ENCODE measurements at regions not wholly inside any gene's neighbourhood (a gene's known extent, or its start where the extent isn't known, plus 50 kb on each side); places are given as distances from the start of the nearest gene placed in this dataset.

DNA sequence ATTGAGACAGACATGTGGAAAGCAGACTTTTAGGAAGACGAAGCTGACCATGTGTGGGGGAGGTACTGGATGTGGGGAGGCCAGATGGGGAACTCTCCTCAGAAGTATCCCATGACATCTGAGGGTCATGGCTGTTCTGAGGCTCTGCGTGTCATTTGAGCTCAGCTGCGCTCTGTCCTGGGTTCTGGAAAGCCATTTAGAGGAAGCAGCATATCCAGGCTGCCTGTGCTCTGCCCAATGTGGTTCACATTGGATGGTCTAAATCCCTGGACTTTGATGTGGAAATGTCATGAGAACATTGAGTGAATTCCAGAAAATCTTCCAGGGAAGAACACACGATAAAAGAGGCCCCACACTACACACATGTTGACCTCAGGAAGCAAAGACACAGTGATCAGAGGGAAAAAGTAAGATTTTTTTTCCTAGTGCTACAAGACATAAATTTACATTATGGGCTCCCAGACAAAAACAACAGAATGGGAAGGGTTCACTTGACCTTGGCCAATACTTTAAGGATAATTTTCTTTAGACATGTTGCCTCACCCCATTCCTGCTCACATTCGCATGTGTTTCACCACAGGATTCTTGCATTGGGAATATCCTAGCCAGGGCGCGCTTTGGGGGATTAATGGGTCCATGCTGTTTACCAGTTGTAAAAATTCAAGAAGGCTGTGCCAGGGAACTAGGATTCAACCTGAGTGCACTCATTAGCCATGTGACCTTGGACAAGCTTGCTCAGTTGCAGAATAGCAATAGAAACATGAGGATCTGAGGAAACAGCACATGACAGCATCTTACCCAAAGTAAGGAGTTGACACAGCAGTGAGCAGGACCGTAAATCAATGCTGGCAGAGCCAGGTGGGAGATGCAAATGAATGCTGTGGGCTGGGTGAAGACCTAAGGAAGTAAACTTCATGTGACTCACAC is 73.2 kb upstream of the C1QTNF7 start:
- no peaks in the 10 kb centered on the region for H3K9me3 ChIP-seq (ENCODE audit: control insufficient read depth in 1 of 2, low read length in 2 of 2)
- Mint-ChIP-seq H3K27me3 (peaks cover 2 to 4% of the 10 kb centered on the region in 2 donors), H3K4me3 (no peak overlapping the region), H3K4me1 (no peaks in the 10 kb centered on the region), H3K36me3 (no peaks in the 10 kb centered on the region), H3K27ac (no peak overlapping the region), H3K9me3 (peaks cover 0 to 6% (median 0%) of the 10 kb centered on the region in 8 donors)
- H3K4me1 ChIP-seq (ENCODE audit: insufficient read depth, low read length): no peaks in the 10 kb centered on the region
- POLR2A ChIA-PET (ENCODE audit: partially characterized antibody): no interaction called here
- DNase-seq: no peak
- no peak overlapping the region for H3K27ac ChIP-seq (ENCODE audit: low read depth, low read length)
- intact Hi-C loops (cut with micrococcal nuclease): no loop called here
- no peaks in the 10 kb centered on the region for H3K36me3 ChIP-seq (ENCODE audit: insufficient read depth, low read length)
- no peaks in the 10 kb centered on the region for H3K27me3 ChIP-seq (ENCODE audit: insufficient read depth, low read length)
- CTCF ChIA-PET (ENCODE audit: partially characterized antibody): no interaction called here
- no peak overlapping the region for H3K4me3 ChIP-seq (ENCODE audit: low read length in 2 of 2)

DNA sequence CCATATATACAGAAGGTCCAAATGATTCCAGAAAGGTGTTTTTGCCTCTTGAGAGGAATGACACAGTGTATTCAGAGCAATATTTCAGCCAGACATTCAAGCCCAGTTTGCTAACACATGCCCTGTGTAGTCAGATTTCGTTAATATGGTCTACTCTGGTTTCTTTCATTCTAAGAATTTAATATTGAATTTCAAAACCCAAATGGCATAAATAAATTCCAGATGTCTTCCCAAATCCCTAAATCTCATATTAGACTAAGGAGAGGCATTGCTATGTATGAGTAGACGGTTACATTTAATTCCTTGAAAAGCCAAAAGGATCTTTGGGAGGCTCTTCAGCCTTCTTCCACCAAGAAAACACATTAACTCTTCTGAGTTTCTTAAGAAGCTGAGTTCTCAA is 66.3 kb upstream of the C1QTNF7 start:
- no peaks in the 10 kb centered on the region for H3K27me3 ChIP-seq (ENCODE audit: insufficient read depth, low read length)
- H3K27ac ChIP-seq (ENCODE audit: low read depth, low read length): no peak overlapping the region
- H3K4me1 ChIP-seq (ENCODE audit: insufficient read depth, low read length): no peaks in the 10 kb centered on the region
- no peaks in the 10 kb centered on the region for H3K36me3 ChIP-seq (ENCODE audit: insufficient read depth, low read length)
- peaks cover 0 to under 1% (median 0%) of the 10 kb centered on the region in 4 donors for H3K4me1 Mint-ChIP-seq
- intact Hi-C loops (cut with micrococcal nuclease): no loop called here
- no peak for DNase-seq
- CTCF ChIA-PET (ENCODE audit: partially characterized antibody): no interaction called here
- no peaks in the 10 kb centered on the region for H3K9me3 ChIP-seq (ENCODE audit: control insufficient read depth in 1 of 2, low read length in 2 of 2)
- H3K36me3 Mint-ChIP-seq: no peaks in the 10 kb centered on the region
- no peak overlapping the region for H3K4me3 ChIP-seq (ENCODE audit: low read length in 2 of 2)
- POLR2A ChIA-PET (ENCODE audit: partially characterized antibody): no interaction called here
- no peak overlapping the region for H3K4me3 Mint-ChIP-seq
- H3K27ac Mint-ChIP-seq: no peak overlapping the region
- H3K9me3 Mint-ChIP-seq: peaks cover 0 to 5% (median 0%) of the 10 kb centered on the region in 8 donors
- peaks cover 0 to 2% of the 10 kb centered on the region in 2 donors for H3K27me3 Mint-ChIP-seq

DNA sequence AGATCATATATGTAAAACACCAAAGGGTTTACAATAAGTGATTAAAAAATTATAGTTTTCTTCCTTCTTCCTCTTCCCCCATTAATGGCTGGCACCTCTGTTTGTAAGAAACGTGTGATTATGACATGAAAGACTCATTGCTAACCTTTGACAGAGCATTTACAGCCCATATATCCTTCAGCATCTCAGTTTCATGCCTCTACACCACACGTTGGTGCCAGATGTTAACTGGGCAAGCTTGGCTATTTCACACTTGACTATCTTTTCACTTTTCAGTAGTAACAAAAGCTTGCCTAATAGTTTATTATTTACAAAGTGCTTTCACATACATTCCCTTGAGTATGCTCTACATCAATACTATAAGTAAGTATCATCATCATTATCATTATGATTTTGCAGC is 65.3 kb upstream of the C1QTNF7 start:
- no peaks in the 10 kb centered on the region for H3K36me3 ChIP-seq (ENCODE audit: insufficient read depth, low read length)
- H3K4me3 ChIP-seq (ENCODE audit: low read length in 2 of 2): no peak overlapping the region
- H3K9me3 Mint-ChIP-seq: peaks cover 0 to 2% (median 0%) of the 10 kb centered on the region in 8 donors
- H3K36me3 Mint-ChIP-seq: no peaks in the 10 kb centered on the region
- H3K27me3 Mint-ChIP-seq: peaks cover 0 to 2% of the 10 kb centered on the region in 2 donors
- no peak overlapping the region for H3K27ac ChIP-seq (ENCODE audit: low read depth, low read length)
- no peak overlapping the region for H3K4me3 Mint-ChIP-seq
- H3K27ac Mint-ChIP-seq: no peak overlapping the region
- intact Hi-C loops (cut with micrococcal nuclease): no loop called here
- H3K4me1 Mint-ChIP-seq: peaks cover 0 to 4% (median 0%) of the 10 kb centered on the region in 4 donors
- DNase-seq: no peak
- no peaks in the 10 kb centered on the region for H3K27me3 ChIP-seq (ENCODE audit: insufficient read depth, low read length)
- ChIA-PET CTCF (ENCODE audit: partially characterized antibody) (interaction anchor here (0.7 to 1.7 kb wide), 3 partner anchors 15 to 98 kb away, joined by 3 to 4 read pairs (median 3); no protein-coding TSS in a partner anchor), POLR2A (ENCODE audit: partially characterized antibody) (no interaction called here)
- no peaks in the 10 kb centered on the region for H3K4me1 ChIP-seq (ENCODE audit: insufficient read depth, low read length)
- no peaks in the 10 kb centered on the region for H3K9me3 ChIP-seq (ENCODE audit: control insufficient read depth in 1 of 2, low read length in 2 of 2)

DNA sequence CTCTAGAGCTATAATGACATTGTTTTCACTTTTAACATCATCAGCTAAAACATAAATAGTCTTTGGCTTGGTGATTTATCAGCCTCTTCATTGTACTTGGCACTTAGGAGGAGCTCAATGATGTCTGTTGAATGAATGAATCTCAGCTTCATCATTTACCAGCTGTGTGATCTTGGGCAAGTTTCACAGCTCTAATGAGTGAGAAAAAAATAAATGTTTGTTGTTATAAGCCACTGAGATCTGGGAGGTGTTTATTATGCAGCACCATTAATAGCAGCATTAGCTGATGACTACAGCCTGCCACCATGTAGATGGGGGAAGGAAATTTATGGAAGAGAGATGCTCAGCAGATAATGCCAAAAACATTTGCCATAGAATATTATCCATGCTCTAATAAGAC is 63.6 kb upstream of the C1QTNF7 start:
- Histone ChIP-seq H3K4me1 (ENCODE audit: insufficient read depth, low read length) (no peaks in the 10 kb centered on the region), H3K27ac (ENCODE audit: low read depth, low read length) (no peak overlapping the region), H3K36me3 (ENCODE audit: insufficient read depth, low read length) (no peaks in the 10 kb centered on the region), H3K4me3 (ENCODE audit: low read length in 2 of 2) (no peak overlapping the region), H3K9me3 (ENCODE audit: control insufficient read depth in 1 of 2, low read length in 2 of 2) (no peaks in the 10 kb centered on the region), H3K27me3 (ENCODE audit: insufficient read depth, low read length) (no peaks in the 10 kb centered on the region)
- peaks cover 0 to 2% of the 10 kb centered on the region in 2 donors for H3K27me3 Mint-ChIP-seq
- no peaks in the 10 kb centered on the region for H3K36me3 Mint-ChIP-seq
- peaks cover 0 to 4% (median 0%) of the 10 kb centered on the region in 4 donors for H3K4me1 Mint-ChIP-seq
- no peak for DNase-seq
- CTCF ChIA-PET (ENCODE audit: partially characterized antibody): interaction anchor here (0.7 kb wide), 1 partner anchor 32 kb away, joined by 3 read pairs; no protein-coding TSS in a partner anchor
- intact Hi-C loops (cut with micrococcal nuclease): no loop called here
- no peaks in the 10 kb centered on the region for H3K9me3 Mint-ChIP-seq
- no peak overlapping the region for H3K4me3 Mint-ChIP-seq
- H3K27ac Mint-ChIP-seq: no peak overlapping the region
- POLR2A ChIA-PET (ENCODE audit: partially characterized antibody): no interaction called here

DNA sequence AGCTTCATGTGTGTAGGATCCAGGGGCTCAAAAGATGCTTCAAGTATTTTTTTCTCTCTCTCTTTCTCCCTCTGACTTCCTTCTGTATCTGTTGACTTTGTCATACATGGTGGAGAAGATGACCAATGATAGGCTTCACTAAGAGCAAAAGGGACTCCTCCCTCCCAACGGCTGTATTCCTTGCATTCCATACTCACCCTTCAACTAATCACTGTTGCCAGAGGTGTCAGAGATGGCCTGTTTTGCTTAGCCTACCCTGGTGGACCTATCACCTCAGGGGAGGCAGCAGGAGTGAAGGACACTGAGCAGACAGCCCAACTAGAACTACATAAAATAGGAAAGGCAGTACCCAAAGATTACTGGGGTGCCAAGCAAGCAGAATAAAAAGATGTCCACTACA is 62.2 kb upstream of the C1QTNF7 start:
- Histone ChIP-seq H3K4me1 (ENCODE audit: insufficient read depth, low read length) (no peaks in the 10 kb centered on the region), H3K36me3 (ENCODE audit: insufficient read depth, low read length) (no peaks in the 10 kb centered on the region), H3K27me3 (ENCODE audit: insufficient read depth, low read length) (no peaks in the 10 kb centered on the region), H3K9me3 (ENCODE audit: control insufficient read depth in 1 of 2, low read length in 2 of 2) (no peaks in the 10 kb centered on the region), H3K27ac (ENCODE audit: low read depth, low read length) (no peak overlapping the region), H3K4me3 (ENCODE audit: low read length in 2 of 2) (no peak overlapping the region)
- no peak for DNase-seq
- H3K27me3 Mint-ChIP-seq: peaks cover 0 to 2% of the 10 kb centered on the region in 2 donors
- intact Hi-C loops (cut with micrococcal nuclease): no loop called here
- H3K27ac Mint-ChIP-seq: no peak overlapping the region
- peaks cover 0 to 4% (median 0%) of the 10 kb centered on the region in 4 donors for H3K4me1 Mint-ChIP-seq
- no peak overlapping the region for H3K4me3 Mint-ChIP-seq
- no peaks in the 10 kb centered on the region for H3K36me3 Mint-ChIP-seq
- ChIA-PET CTCF (ENCODE audit: partially characterized antibody) (no interaction called here), POLR2A (ENCODE audit: partially characterized antibody) (no interaction called here)
- no peaks in the 10 kb centered on the region for H3K9me3 Mint-ChIP-seq

DNA sequence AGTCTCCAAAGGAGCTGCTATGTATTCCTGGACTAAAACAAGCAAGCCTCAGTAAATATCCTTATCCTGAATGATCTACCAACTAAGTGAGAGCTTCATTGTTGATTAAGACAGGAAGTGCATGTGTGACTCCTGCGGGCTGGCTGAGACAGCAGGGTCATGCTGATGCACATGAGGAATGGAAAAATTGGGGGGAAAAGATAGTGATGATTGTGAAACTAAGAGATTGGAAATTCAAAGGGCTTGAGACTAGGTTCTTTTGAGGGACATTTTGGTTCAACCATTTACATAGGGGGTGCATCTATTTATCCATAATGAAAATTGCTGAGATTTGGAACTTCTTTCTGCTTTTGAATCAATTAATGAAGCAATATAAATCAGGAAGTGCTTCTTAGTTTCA is 61.1 kb upstream of the C1QTNF7 start:
- peaks cover 0 to 4% (median 0%) of the 10 kb centered on the region in 4 donors for H3K4me1 Mint-ChIP-seq
- peaks cover 2% of the 10 kb centered on the region in 2 donors for H3K27me3 Mint-ChIP-seq
- no peaks in the 10 kb centered on the region for H3K9me3 Mint-ChIP-seq
- H3K36me3 ChIP-seq (ENCODE audit: insufficient read depth, low read length): no peaks in the 10 kb centered on the region
- no peak overlapping the region for H3K4me3 ChIP-seq (ENCODE audit: low read length in 2 of 2)
- no peak overlapping the region for H3K27ac ChIP-seq (ENCODE audit: low read depth, low read length)
- DNase-seq: no peak
- POLR2A ChIA-PET (ENCODE audit: partially characterized antibody): no interaction called here
- H3K36me3 Mint-ChIP-seq: no peaks in the 10 kb centered on the region
- H3K27ac Mint-ChIP-seq: no peak overlapping the region
- H3K9me3 ChIP-seq (ENCODE audit: control insufficient read depth in 1 of 2, low read length in 2 of 2): no peaks in the 10 kb centered on the region
- no peaks in the 10 kb centered on the region for H3K4me1 ChIP-seq (ENCODE audit: insufficient read depth, low read length)
- intact Hi-C loops (cut with micrococcal nuclease): no loop called here
- H3K27me3 ChIP-seq (ENCODE audit: insufficient read depth, low read length): no peaks in the 10 kb centered on the region
- no peak overlapping the region for H3K4me3 Mint-ChIP-seq
- CTCF ChIA-PET (ENCODE audit: partially characterized antibody): interaction anchor here (0.7 kb wide), 1 partner anchor 30 kb away, joined by 3 read pairs; no protein-coding TSS in a partner anchor

DNA sequence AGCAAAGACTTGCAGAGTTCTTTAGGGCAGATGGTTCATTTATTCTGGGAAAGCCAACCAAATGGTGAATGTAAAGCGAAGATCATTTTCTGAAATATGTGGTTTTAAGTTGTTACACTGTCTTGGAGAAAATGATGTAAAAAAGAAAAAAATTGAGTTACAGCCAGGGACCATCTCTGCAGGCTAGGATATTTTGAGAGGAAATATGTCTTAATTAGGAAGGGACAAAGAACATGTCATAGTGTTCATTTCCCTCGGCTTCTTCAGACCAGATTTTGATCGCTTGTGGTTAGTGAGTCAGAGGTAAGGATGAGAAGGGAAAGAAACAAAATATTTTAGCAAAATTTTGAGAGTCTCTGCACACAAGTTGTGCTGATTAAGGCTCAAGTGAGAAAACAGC is 59.0 kb upstream of the C1QTNF7 start:
- Mint-ChIP-seq H3K27ac (no peak overlapping the region), H3K36me3 (no peaks in the 10 kb centered on the region), H3K4me1 (peaks cover 0 to 4% (median 0%) of the 10 kb centered on the region in 4 donors), H3K27me3 (peaks cover 2% of the 10 kb centered on the region in 2 donors), H3K4me3 (no peak overlapping the region), H3K9me3 (no peaks in the 10 kb centered on the region)
- Histone ChIP-seq H3K27ac (ENCODE audit: low read depth, low read length) (no peak overlapping the region), H3K36me3 (ENCODE audit: insufficient read depth, low read length) (no peaks in the 10 kb centered on the region), H3K27me3 (ENCODE audit: insufficient read depth, low read length) (no peaks in the 10 kb centered on the region), H3K9me3 (ENCODE audit: control insufficient read depth in 1 of 2, low read length in 2 of 2) (no peaks in the 10 kb centered on the region), H3K4me1 (ENCODE audit: insufficient read depth, low read length) (no peaks in the 10 kb centered on the region), H3K4me3 (ENCODE audit: low read length in 2 of 2) (no peak overlapping the region)
- ChIA-PET POLR2A (ENCODE audit: partially characterized antibody) (no interaction called here), CTCF (ENCODE audit: partially characterized antibody) (no interaction called here)
- DNase-seq: no peak
- intact Hi-C loops (cut with micrococcal nuclease): no loop called here

All from CD4-positive, alpha-beta memory T cell (primary cell).